AG09309 (cell line): ENCODE measurements at regions not wholly inside any gene's neighbourhood (a gene's known extent, or its start where the extent isn't known, plus 50 kb on each side); places are given as distances from the start of the nearest gene placed in this dataset.

ENCODE experiments used
- DNase-seq: peaks from one replicate; pipeline ENCODE4 v3.0.0-alpha.2; 2010; ENCODE audit warnings: low read depth
- H3K4me3 ChIP-seq: 2 replicates; pipeline ENCODE4 v1.5.1; 2011; ENCODE audit warnings: mild to moderate bottlenecking, low read depth, low read length, moderate library complexity; ENCODE audit not compliant: control insufficient read depth
- CTCF ChIP-seq: IDR thresholded peaks from 2 replicates; pipeline ENCODE4 v1.5.1; 2011; ENCODE audit warnings: mild to moderate bottlenecking, low read depth, low read length, inconsistent platforms; ENCODE audit not compliant: insufficient read depth, control insufficient read depth; ENCODE audit errors: missing control alignments

- H3K4me3 ChIP-seq = no peak overlapping the region
- DNase-seq = no peak
- no peak for TF ChIP-seq CTCF
Measured at GRCh38 chr12:75960954-75961661, 70.5 kb downstream of the PHLDA1 start.

- no peak overlapping the region for H3K4me3 ChIP-seq
- TF ChIP-seq CTCF = no peak
- DNase-seq = no peak
Measured at GRCh38 chr12:75960086-75960910, 71.3 kb downstream of the PHLDA1 start.

GRCh38 chr12:75959506-75959905 lies 72.1 kb downstream of the PHLDA1 start:
- H3K4me3 ChIP-seq = no peak overlapping the region
- no peak for TF ChIP-seq CTCF
- no peak for DNase-seq

GRCh38 chr12:75959060-75959459 lies 72.5 kb downstream of the PHLDA1 start:
- TF ChIP-seq CTCF = no peak
- DNase-seq = no peak
- H3K4me3 ChIP-seq = no peak overlapping the region

GRCh38 chr12:75955251-75955650 lies 76.3 kb downstream of the PHLDA1 start:
- H3K4me3 ChIP-seq = no peak overlapping the region
- TF ChIP-seq CTCF = no peak
- DNase-seq = no peak

GRCh38 chr12:75954749-75955148 lies 76.8 kb downstream of the PHLDA1 start:
- no peak for TF ChIP-seq CTCF
- DNase-seq = no peak
- no peak overlapping the region for H3K4me3 ChIP-seq
